ENCODE measurements at regions not wholly inside any gene's neighbourhood (a gene's known extent, or its start where the extent isn't known, plus 50 kb on each side); places are given as distances from the start of the nearest gene placed in this dataset.
A peak's percentile ranks its signal among the peaks of the same experiment; 100 is the strongest.

DNA sequence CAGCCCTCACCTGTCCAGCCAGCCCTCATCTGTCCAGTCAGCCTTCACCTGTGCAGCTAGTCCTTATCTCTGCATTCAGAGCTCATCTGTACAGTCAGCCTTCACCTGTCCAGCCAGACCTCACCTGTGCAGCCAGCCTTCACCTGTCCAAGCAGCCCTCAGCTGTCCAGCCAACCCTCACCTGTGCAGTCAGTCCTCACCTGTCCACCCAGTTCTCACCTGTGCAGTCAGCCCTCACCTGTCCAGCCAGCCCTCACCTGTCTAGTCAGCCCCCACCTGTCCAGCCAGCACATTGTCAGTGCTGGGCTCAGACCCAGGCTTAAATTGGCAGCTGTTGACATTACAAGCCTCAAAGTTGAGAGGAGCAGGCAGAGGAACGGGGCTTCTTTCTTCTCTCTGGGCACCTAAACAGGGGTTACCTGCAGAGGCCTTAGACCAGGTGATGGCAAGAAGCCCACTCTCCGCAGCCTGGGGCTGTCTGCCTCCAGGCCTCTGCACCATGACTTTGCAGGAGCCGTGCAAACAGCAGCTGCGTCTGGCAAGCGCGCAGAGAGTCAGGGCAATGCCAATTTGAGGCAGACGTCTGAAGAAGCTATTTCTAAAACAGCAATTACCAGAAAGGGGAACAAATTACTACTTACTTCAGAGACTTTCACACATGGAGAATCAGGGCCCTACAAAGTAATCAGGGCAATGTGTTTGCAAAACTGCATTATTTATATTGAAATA lies 506.1 kb downstream of the NPHP4 start:
- DNase-seq = no peak
- 51 to 61% methylated on average over 7 of the region's 7 CpGs for WGBS, 2 donors
- TF ChIP-seq, protein P1, sequence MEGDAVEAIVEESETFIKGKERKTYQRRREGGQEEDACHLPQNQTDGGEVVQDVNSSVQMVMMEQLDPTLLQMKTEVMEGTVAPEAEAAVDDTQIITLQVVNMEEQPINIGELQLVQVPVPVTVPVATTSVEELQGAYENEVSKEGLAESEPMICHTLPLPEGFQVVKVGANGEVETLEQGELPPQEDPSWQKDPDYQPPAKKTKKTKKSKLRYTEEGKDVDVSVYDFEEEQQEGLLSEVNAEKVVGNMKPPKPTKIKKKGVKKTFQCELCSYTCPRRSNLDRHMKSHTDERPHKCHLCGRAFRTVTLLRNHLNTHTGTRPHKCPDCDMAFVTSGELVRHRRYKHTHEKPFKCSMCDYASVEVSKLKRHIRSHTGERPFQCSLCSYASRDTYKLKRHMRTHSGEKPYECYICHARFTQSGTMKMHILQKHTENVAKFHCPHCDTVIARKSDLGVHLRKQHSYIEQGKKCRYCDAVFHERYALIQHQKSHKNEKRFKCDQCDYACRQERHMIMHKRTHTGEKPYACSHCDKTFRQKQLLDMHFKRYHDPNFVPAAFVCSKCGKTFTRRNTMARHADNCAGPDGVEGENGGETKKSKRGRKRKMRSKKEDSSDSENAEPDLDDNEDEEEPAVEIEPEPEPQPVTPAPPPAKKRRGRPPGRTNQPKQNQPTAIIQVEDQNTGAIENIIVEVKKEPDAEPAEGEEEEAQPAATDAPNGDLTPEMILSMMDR (IDR thresholded peaks at IDR 0.05) = no peak
- TF ChIP-seq POLR2A (IDR thresholded peaks at IDR 0.05) = no peak
- Histone ChIP-seq H3K27ac (no peak overlapping the region), H3K4me3 (no peak overlapping the region), H3K9me3 (no peaks in the 10 kb centered on the region), H3K36me3 (replicated peaks in 1 of 2; ENCODE audit: insufficient read depth in 1 of 2, low read depth in 2 of 2) (no peaks in the 10 kb centered on the region), H3K27me3 (no peaks in the 10 kb centered on the region), H3K4me1 (peaks cover 11% of the 10 kb centered on the region)
- intact Hi-C loops (cut with DNase I) = no loop called here
- no peak for ATAC-seq

DNA sequence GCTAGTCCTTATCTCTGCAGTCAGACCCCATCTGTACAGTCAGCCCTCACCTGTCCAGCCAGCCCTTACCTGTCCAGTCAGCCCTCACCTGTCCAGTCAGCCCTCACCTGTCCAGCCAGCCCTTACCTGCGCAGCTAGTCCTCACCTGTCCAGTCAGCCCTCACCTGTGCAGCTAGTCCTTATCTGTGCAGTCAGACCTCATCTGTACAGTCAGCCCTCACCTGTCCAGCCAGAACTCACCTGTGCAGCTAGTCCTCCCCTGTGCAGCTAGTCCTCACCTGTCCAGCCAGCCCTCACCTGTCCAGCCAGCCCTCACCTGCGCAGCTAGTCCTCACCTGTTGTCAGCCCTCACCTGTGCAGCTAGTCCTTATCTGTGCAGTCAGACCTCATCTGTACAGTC lies 506.8 kb downstream of the NPHP4 start:
- Histone ChIP-seq H3K36me3 (replicated peaks in 1 of 2; ENCODE audit: insufficient read depth in 1 of 2, low read depth in 2 of 2) (no peaks in the 10 kb centered on the region), H3K4me1 (peaks cover 11% of the 10 kb centered on the region), H3K4me3 (no peak overlapping the region), H3K27ac (no peak overlapping the region), H3K9me3 (no peaks in the 10 kb centered on the region), H3K27me3 (no peaks in the 10 kb centered on the region)
- ATAC-seq = no peak
- 26 to 41% methylated on average over 2 of the region's 2 CpGs for WGBS, 2 donors
- intact Hi-C loops (cut with DNase I) = no loop called here
- no peak for DNase-seq
- TF ChIP-seq, protein P1 (IDR thresholded peaks at IDR 0.05) = no peak
- no peak for TF ChIP-seq POLR2A (IDR thresholded peaks at IDR 0.05)

DNA sequence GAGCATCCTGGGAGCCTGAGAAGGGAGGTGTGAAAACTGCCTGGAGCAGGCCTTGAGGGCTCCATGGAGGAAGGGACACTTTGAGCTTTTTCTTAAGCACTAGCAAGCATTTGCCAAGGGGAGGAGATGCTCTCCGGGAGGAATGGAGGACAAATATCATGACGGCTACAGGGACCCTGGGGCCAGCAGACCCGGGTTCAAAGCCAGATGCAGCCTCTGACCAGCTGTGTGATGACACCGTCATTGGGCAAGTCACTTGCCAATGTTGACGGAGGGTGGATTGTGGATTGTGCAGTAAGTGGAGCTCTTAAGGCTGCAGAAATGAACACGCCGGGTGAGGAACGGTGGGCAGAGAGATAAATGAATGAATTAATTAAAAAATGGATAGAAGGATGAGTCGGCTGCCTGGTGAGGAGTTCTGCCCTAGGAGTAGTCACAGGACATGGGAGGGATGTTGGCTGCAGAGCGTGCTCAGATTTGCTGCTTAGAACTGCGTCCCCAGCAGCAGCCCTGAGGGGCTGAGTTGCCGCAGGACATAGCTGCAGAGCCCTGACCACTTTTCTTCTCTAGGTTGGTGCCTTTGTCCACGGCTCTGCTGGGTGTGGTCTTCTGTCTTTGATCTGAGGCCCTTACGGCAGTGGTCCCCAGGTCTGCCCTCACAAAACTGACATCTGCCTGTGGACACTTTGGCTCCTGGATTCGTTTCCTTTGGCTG lies 507.6 kb downstream of the NPHP4 start:
- no peak for ATAC-seq
- no peaks in the 10 kb centered on the region for H3K9me3 ChIP-seq
- H3K36me3 ChIP-seq (replicated peaks in 1 of 2; ENCODE audit: insufficient read depth in 1 of 2, low read depth in 2 of 2) = no peaks in the 10 kb centered on the region
- no peak overlapping the region for H3K27ac ChIP-seq
- 48 to 56% methylated on average over 15 of the region's 15 CpGs for WGBS, 2 donors
- intact Hi-C loops (cut with DNase I) = no loop called here
- H3K4me3 ChIP-seq = no peak overlapping the region
- no peak for DNase-seq
- peaks cover 14% of the 10 kb centered on the region for H3K4me1 ChIP-seq
- TF ChIP-seq POLR2A (IDR thresholded peaks at IDR 0.05) = no peak
- TF ChIP-seq, protein P1 (IDR thresholded peaks at IDR 0.05) = no peak
- no peaks in the 10 kb centered on the region for H3K27me3 ChIP-seq

DNA sequence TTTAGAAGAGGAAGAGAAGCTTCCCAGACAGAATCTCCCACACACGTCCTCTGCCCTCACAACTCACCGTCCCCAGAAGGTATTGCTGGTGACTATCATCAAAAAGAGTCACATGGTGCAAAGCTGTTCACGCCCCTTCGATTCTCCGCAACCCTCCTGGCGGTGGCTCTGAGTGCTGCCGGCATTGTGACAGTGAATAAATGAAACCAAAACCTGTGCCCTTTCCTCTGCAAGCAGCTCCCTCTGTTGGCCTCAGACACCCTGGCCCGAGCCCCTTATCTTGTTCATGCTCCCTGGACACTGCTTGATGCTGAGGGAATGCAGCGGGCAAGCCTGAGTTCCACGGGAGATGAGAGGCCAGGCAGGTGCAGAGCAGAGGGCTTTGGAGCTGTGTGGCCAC lies 510.3 kb downstream of the NPHP4 start:
- H3K27ac ChIP-seq = no peak overlapping the region
- no peak for ATAC-seq
- H3K9me3 ChIP-seq = no peaks in the 10 kb centered on the region
- no peaks in the 10 kb centered on the region for H3K36me3 ChIP-seq (replicated peaks in 1 of 2; ENCODE audit: insufficient read depth in 1 of 2, low read depth in 2 of 2)
- no peaks in the 10 kb centered on the region for H3K27me3 ChIP-seq
- TF ChIP-seq POLR2A (IDR thresholded peaks at IDR 0.05) = no peak
- TF ChIP-seq, protein P1 (IDR thresholded peaks at IDR 0.05) = peak in 5 of 7 experiments; percentile 18 to 50 (median 29)
- DNase-seq = peak in 1 of 4 donors; percentile 25
- intact Hi-C loops (cut with DNase I) = no loop called here
- WGBS, 2 donors = 24 to 33% methylated on average over 7 to 10 of the region's 10 CpGs
- H3K4me1 ChIP-seq = peaks cover 31% of the 10 kb centered on the region
- H3K4me3 ChIP-seq = no peak overlapping the region

All from body of pancreas (tissue), 4 donors.